Astrocyte of the cerebellum (primary cell): ENCODE measurements at regions not wholly inside any gene's neighbourhood (a gene's known extent, or its start where the extent isn't known, plus 50 kb on each side); places are given as distances from the start of the nearest gene placed in this dataset.

ENCODE experiments used
- DNase-seq: peaks from one replicate; pipeline ENCODE4 v3.0.0-alpha.2; 2011; ENCODE audit warnings: low read depth
- H3K4me3 ChIP-seq: 2 replicates; pipeline ENCODE4 v1.5.1; 2011; ENCODE audit warnings: mild to moderate bottlenecking, low read depth, low read length, moderate library complexity
- CTCF ChIP-seq: IDR thresholded peaks from 2 replicates; pipeline ENCODE4 v1.5.1; 2012; ENCODE audit warnings: low read length, low read depth, moderate library complexity, mild to moderate bottlenecking; ENCODE audit errors: missing control alignments
- in situ Hi-C: cut with HindIII; loops from 2 replicates; pipeline ENCODE4 v1.10.0; 2017; ENCODE audit warnings: low sequenced_read_pairs

- TF ChIP-seq CTCF: no peak
- no peak overlapping the region for H3K4me3 ChIP-seq
- DNase-seq: no peak
- in situ Hi-C loops: no loop called here
Measured at GRCh38 chr13:73665261-73665660, 468.9 kb downstream of the KLF12 start.

- TF ChIP-seq CTCF: no peak
- no peak for DNase-seq
- H3K4me3 ChIP-seq: no peak overlapping the region
- in situ Hi-C loops: no loop called here
Measured at GRCh38 chr13:73664851-73665250, 469.4 kb downstream of the KLF12 start.

GRCh38 chr13:73662833-73663232, 471.4 kb downstream of the KLF12 start:
- TF ChIP-seq CTCF: no peak
- no peak overlapping the region for H3K4me3 ChIP-seq
- no peak for DNase-seq
- in situ Hi-C loops: no loop called here

GRCh38 chr13:73661687-73662425, 472.3 kb downstream of the KLF12 start:
- TF ChIP-seq CTCF: no peak
- in situ Hi-C loops: no loop called here
- no peak for DNase-seq

GRCh38 chr13:73661066-73661465, 473.1 kb downstream of the KLF12 start:
- TF ChIP-seq CTCF: no peak
- H3K4me3 ChIP-seq: no peak overlapping the region
- in situ Hi-C loops: no loop called here
- DNase-seq: no peak

More at GRCh38 chr13:73661687-73662425, 472.3 kb downstream of the KLF12 start:
- H3K4me3 ChIP-seq: no peak overlapping the region

GRCh38 chr13:73658639-73659038, 475.6 kb downstream of the KLF12 start:
- no peak overlapping the region for H3K4me3 ChIP-seq
- in situ Hi-C loops: no loop called here
- no peak for DNase-seq
- TF ChIP-seq CTCF: no peak
